Ovary (tissue), 7 donors: ENCODE measurements at regions not wholly inside any gene's neighbourhood (a gene's known extent, or its start where the extent isn't known, plus 50 kb on each side); places are given as distances from the start of the nearest gene placed in this dataset.

ENCODE experiments used
- DNase-seq, 5 donors: peaks; one replicate each; pipeline ENCODE4 v3.0.0-alpha.2; 2019 to 2020
- H3K27ac ChIP-seq, 2 donors: fragments of 200-600 bp; one replicate each; pipeline versions ENCODE4 v1.5.1 to v1.8.0; 2019 to 2022
- H3K27me3 ChIP-seq: fragments of 200-600 bp; one replicate; pipeline ENCODE4 v1.8.0; 2022
- H3K36me3 ChIP-seq: fragments of 200-600 bp; sonication (generic); one replicate; pipeline ENCODE4 v1.5.1; 2019
- H3K4me1 ChIP-seq: one replicate; pipeline ENCODE4 v1.8.1; 2013; ENCODE audit warnings: mild to moderate bottlenecking, moderate library complexity; ENCODE audit not compliant: insufficient read depth
- H3K4me3 ChIP-seq: fragments of 200-600 bp; sonication (generic); one replicate; pipeline ENCODE4 v1.5.1; 2017
- H3K9me3 ChIP-seq, 2 donors: fragments of 200-600 bp in 1 of 2; sonication (generic) in 1 of 2; one replicate each; pipeline versions ENCODE4 v1.5.1 to v1.8.1; 2013 to 2019; ENCODE audit warnings: mild to moderate bottlenecking in 1 of 2, moderate library complexity in 1 of 2
- EP300 ChIP-seq: sonication (generic); formaldehyde crosslinking; IDR thresholded peaks from one replicate; pipeline ENCODE4 v1.6.1; 2017; ENCODE audit warnings: antibody characterized with exemption
- POLR2A ChIP-seq: fragments of 450-650 bp; IDR thresholded peaks from one replicate; pipeline ENCODE4 v1.6.1; 2017; ENCODE audit warnings: antibody characterized with exemption, mild to moderate bottlenecking, moderate library complexity
- WGBS, 3 donors: extraction: QIAGEN DNeasy Blood & Tissue Kit in 1 of 3; methylation state at CpG; one replicate each; pipeline versions ENCODE4 v1.1.5 to v1.1.7; 2013 to 2017; 5-methylcytosine and 5-hydroxymethylcytosine counted together
- intact Hi-C, 4 donors: fragments of 100-400 bp; cut with DNase I; formaldehyde crosslinking; loops; one replicate each; pipeline versions ENCODE4 v1.11.0 to v1.15.1; 2022 to 2023
- TF ChIP-seq, protein P1 (sequence below), 3 donors: fragments of 450-650 bp in 2 of 3; fragments of 200-600 bp in 1 of 3; IDR thresholded peaks; one replicate each; pipeline versions ENCODE4 v1.5.1 to v1.8.0; 2016 to 2022; ENCODE audit warnings: antibody characterized with exemption in 3 of 3, mild to moderate bottlenecking in 1 of 3
- donor health status: DM: no; HTN: no; CAD: no; lungs with moderate emphysema.
- donor health status: DM: no; HTN: no; CAD: no.
- donor health status: Bipolar disorder and iron deficiency.
- donor health status: DM: no; HTN: no; CAD: no.
- donor health status: DM: yes; HTN: yes; CAD: no.

- no peaks in the 10 kb centered on the region for H3K36me3 ChIP-seq
- TF ChIP-seq POLR2A (no peak), EP300 (no peak)
- TF ChIP-seq, protein P1, sequence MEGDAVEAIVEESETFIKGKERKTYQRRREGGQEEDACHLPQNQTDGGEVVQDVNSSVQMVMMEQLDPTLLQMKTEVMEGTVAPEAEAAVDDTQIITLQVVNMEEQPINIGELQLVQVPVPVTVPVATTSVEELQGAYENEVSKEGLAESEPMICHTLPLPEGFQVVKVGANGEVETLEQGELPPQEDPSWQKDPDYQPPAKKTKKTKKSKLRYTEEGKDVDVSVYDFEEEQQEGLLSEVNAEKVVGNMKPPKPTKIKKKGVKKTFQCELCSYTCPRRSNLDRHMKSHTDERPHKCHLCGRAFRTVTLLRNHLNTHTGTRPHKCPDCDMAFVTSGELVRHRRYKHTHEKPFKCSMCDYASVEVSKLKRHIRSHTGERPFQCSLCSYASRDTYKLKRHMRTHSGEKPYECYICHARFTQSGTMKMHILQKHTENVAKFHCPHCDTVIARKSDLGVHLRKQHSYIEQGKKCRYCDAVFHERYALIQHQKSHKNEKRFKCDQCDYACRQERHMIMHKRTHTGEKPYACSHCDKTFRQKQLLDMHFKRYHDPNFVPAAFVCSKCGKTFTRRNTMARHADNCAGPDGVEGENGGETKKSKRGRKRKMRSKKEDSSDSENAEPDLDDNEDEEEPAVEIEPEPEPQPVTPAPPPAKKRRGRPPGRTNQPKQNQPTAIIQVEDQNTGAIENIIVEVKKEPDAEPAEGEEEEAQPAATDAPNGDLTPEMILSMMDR (IDR thresholded peaks at IDR 0.05) = no peak
- no peak for DNase-seq
- intact Hi-C loops = no loop called here
- no peaks in the 10 kb centered on the region for H3K27me3 ChIP-seq
- H3K4me1 ChIP-seq = no peaks in the 10 kb centered on the region
- H3K4me3 ChIP-seq = no peak overlapping the region
- WGBS, 3 donors = 75 to 88% (median 85%) methylated on average over 1 of the region's 1 CpG
- H3K27ac ChIP-seq = no peak overlapping the region
- H3K9me3 ChIP-seq = no peaks in the 10 kb centered on the region
Measured at GRCh38 chr6:63478734-63479133, 93.5 kb upstream of the LOC128125822 start.

- no peak for DNase-seq
- Histone ChIP-seq H3K27ac (no peak overlapping the region), H3K4me3 (no peak overlapping the region), H3K36me3 (no peaks in the 10 kb centered on the region), H3K27me3 (no peaks in the 10 kb centered on the region), H3K9me3 (no peaks in the 10 kb centered on the region), H3K4me1 (no peaks in the 10 kb centered on the region)
- WGBS, 3 donors = 77 to 87% (median 82%) methylated on average over 2 of the region's 2 CpGs
- TF ChIP-seq POLR2A (no peak), EP300 (no peak)
- TF ChIP-seq, protein P1 (IDR thresholded peaks at IDR 0.05) = no peak
- intact Hi-C loops = no loop called here
Measured at GRCh38 chr6:63486196-63486595, 86.1 kb upstream of the LOC128125822 start.

DNA sequence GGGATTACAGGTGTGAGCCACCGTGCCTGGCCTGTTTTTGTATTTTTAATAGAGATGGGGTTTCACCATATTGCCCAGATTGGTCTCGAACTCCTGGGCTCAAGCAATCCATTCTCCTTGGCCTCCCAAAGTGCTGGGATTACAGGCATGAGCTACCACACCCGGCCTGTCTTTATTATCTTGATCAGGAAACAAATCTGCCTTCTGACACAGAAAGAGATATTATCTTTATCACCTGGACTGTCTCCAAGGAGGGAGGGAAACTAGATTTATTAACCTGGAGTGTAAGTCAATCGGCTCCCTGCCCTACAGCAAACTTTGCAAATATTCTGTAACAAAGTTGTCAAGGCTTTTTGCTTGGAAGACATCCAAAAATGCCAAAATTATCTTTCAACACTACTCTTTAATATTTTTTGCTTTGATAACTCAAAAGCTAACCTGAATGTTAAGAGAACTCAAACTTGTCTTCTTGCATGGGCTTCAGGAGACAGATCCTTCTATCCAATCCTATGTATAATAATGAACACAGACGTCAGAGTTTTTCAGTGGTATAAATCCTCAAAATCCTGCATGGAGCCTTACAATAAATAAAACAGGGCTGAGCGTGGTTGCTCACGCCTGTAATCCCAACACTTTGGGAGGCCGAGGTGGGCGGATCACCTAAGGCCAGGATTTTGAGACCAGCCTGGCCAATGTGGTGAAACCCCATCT lies 85.0 kb upstream of the LOC128125822 start:
- no peak overlapping the region for H3K4me3 ChIP-seq
- no peak for DNase-seq
- no peaks in the 10 kb centered on the region for H3K27me3 ChIP-seq
- H3K36me3 ChIP-seq = no peaks in the 10 kb centered on the region
- WGBS, 3 donors = 51 to 67% (median 60%) methylated on average over 9 of the region's 9 CpGs
- no peaks in the 10 kb centered on the region for H3K9me3 ChIP-seq
- H3K27ac ChIP-seq = no peak overlapping the region
- H3K4me1 ChIP-seq = no peaks in the 10 kb centered on the region
- intact Hi-C loops = no loop called here
- TF ChIP-seq POLR2A (no peak), EP300 (no peak)
- TF ChIP-seq, protein P1 (IDR thresholded peaks at IDR 0.05) = no peak

GRCh38 chr6:63491119-63491518 lies 81.2 kb upstream of the LOC128125822 start:
- no peaks in the 10 kb centered on the region for H3K9me3 ChIP-seq
- TF ChIP-seq POLR2A (no peak), EP300 (no peak)
- TF ChIP-seq, protein P1 (IDR thresholded peaks at IDR 0.05) = no peak
- DNase-seq = no peak
- no peaks in the 10 kb centered on the region for H3K36me3 ChIP-seq
- intact Hi-C loops = no loop called here
- H3K4me1 ChIP-seq = no peaks in the 10 kb centered on the region
- no peak overlapping the region for H3K4me3 ChIP-seq
- H3K27me3 ChIP-seq = no peaks in the 10 kb centered on the region
- H3K27ac ChIP-seq = no peak overlapping the region
- 94 to 96% (median 95%) methylated on average over 2 of the region's 2 CpGs for WGBS, 3 donors
